ENCODE measurements at regions not wholly inside any gene's neighbourhood (a gene's known extent, or its start where the extent isn't known, plus 50 kb on each side); places are given as distances from the start of the nearest gene placed in this dataset.

DNA sequence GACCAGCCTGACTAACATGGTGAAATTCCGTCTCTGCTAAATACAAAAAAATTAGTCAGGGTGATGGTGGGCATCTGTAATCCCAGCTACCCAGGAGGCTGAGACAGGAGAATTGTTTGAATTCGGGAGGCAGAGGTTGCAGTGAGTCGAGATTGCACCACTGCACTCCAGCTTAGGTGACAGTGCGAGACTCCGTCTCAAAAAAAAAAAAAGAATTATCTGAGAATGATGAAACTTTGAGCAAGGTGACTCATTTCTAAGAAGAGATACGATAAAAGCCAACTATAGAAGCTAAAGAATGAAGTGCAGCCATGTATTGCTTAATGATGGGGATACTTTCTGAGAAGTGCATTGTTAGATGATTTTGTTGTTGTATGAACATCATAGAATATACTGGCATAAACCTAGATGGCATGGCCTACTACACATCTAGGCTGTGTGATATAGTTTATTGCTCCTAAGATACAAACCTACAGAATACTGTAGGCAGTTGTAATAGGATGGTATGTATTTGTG lies 64.7 kb downstream of the SNRPE start:
- Histone ChIP-seq H3K9ac (ENCODE audit: low read length) (no peak overlapping the region), H3K14ac (ENCODE audit: low read length) (no peak overlapping the region), H3K9me3 (ENCODE audit: insufficient read depth, low read depth, low read length) (no peaks in the 10 kb centered on the region), H2BK5ac (ENCODE audit: low read depth, low read length, poor library complexity) (no peak overlapping the region), H4K91ac (ENCODE audit: low read depth, low read length) (no peak overlapping the region), H3K79me2 (ENCODE audit: control insufficient read depth, insufficient read depth, low read length, poor library complexity) (no peaks in the 10 kb centered on the region), H3K27me3 (ENCODE audit: insufficient read depth, low read length) (no peaks in the 10 kb centered on the region), H2BK12ac (ENCODE audit: low read length) (no peak overlapping the region), H3K79me1 (ENCODE audit: low read length) (no peaks in the 10 kb centered on the region), H3K36me3 (ENCODE audit: control insufficient read depth in 1 of 2, insufficient read depth in 2 of 2, low read length in 2 of 2) (no peaks in the 10 kb centered on the region), H3K4me1 (ENCODE audit: control insufficient read depth in 1 of 2, insufficient read depth in 2 of 2, low read length in 2 of 2) (peaks cover 0 to 5% of the 10 kb centered on the region in 2 experiments), H3K27ac (ENCODE audit: low read depth, low read length) (no peak overlapping the region), H2BK120ac (ENCODE audit: insufficient read depth, low read length, poor library complexity) (no peak overlapping the region), H4K12ac (ENCODE audit: low read depth, low read length) (no peak overlapping the region), H3K18ac (ENCODE audit: low read length) (no peak overlapping the region), H3K4me3 (ENCODE audit: low read depth, low read length) (no peak overlapping the region), H2AFZ (ENCODE audit: insufficient read depth, low read length, poor library complexity) (no peak overlapping the region), H3K23ac (ENCODE audit: low read length) (no peak overlapping the region), H4K8ac (ENCODE audit: low read depth, low read length) (no peak overlapping the region), H2AK5ac (ENCODE audit: low read length) (no peak overlapping the region), H3K4me2 (ENCODE audit: low read length) (no peak overlapping the region), H3K4ac (ENCODE audit: low read depth, low read length) (no peak overlapping the region)
- peak; percentile 52 to 74 for DNase-seq
- 100% methylated on average over 2 of the region's 6 CpGs for WGBS (ENCODE audit: extremely low coverage, insufficient coverage, insufficient read length)

GRCh38 chr1:203929741-203930309 lies 68.4 kb downstream of the SNRPE start:
- Histone ChIP-seq H2AK5ac (ENCODE audit: low read length) (no peak overlapping the region), H2AFZ (ENCODE audit: insufficient read depth, low read length, poor library complexity) (no peak overlapping the region), H3K9ac (ENCODE audit: low read length) (no peak overlapping the region), H3K18ac (ENCODE audit: low read length) (no peak overlapping the region), H3K79me2 (ENCODE audit: control insufficient read depth, insufficient read depth, low read length, poor library complexity) (no peaks in the 10 kb centered on the region), H3K36me3 (ENCODE audit: control insufficient read depth in 1 of 2, insufficient read depth in 2 of 2, low read length in 2 of 2) (no peaks in the 10 kb centered on the region), H3K4me3 (ENCODE audit: low read depth, low read length) (no peak overlapping the region), H3K27me3 (ENCODE audit: insufficient read depth, low read length) (no peaks in the 10 kb centered on the region), H4K8ac (ENCODE audit: low read depth, low read length) (no peak overlapping the region), H3K4me1 (ENCODE audit: control insufficient read depth in 1 of 2, insufficient read depth in 2 of 2, low read length in 2 of 2) (peaks cover 5 to 7% of the 10 kb centered on the region in 2 experiments), H3K79me1 (ENCODE audit: low read length) (peaks cover 3% of the 10 kb centered on the region), H3K14ac (ENCODE audit: low read length) (no peak overlapping the region), H2BK120ac (ENCODE audit: insufficient read depth, low read length, poor library complexity) (no peak overlapping the region), H3K27ac (ENCODE audit: low read depth, low read length) (no peak overlapping the region), H2BK12ac (ENCODE audit: low read length) (no peak overlapping the region), H3K4ac (ENCODE audit: low read depth, low read length) (no peak overlapping the region), H3K9me3 (ENCODE audit: insufficient read depth, low read depth, low read length) (no peaks in the 10 kb centered on the region), H3K23ac (ENCODE audit: low read length) (no peak overlapping the region), H4K12ac (ENCODE audit: low read depth, low read length) (no peak overlapping the region), H3K4me2 (ENCODE audit: low read length) (peak overlapping the region; percentile 13), H4K91ac (ENCODE audit: low read depth, low read length) (no peak overlapping the region), H2BK5ac (ENCODE audit: low read depth, low read length, poor library complexity) (no peak overlapping the region)
- peak in 1 of 2 donors; percentile 57 for DNase-seq
- WGBS (ENCODE audit: extremely low coverage, insufficient coverage, insufficient read length) = no CpG with 5 or more reads among the region's 4 CpGs

GRCh38 chr1:203930342-203930741 lies 68.9 kb downstream of the SNRPE start:
- WGBS (ENCODE audit: extremely low coverage, insufficient coverage, insufficient read length) = no CpG with 5 or more reads among the region's 3 CpGs
- Histone ChIP-seq H3K23ac (ENCODE audit: low read length) (no peak overlapping the region), H3K27me3 (ENCODE audit: insufficient read depth, low read length) (no peaks in the 10 kb centered on the region), H3K4ac (ENCODE audit: low read depth, low read length) (no peak overlapping the region), H2BK12ac (ENCODE audit: low read length) (no peak overlapping the region), H3K9ac (ENCODE audit: low read length) (no peak overlapping the region), H3K79me1 (ENCODE audit: low read length) (peaks cover 3% of the 10 kb centered on the region), H2BK120ac (ENCODE audit: insufficient read depth, low read length, poor library complexity) (no peak overlapping the region), H3K4me1 (ENCODE audit: control insufficient read depth in 1 of 2, insufficient read depth in 2 of 2, low read length in 2 of 2) (peaks cover 5 to 7% of the 10 kb centered on the region in 2 experiments), H4K12ac (ENCODE audit: low read depth, low read length) (no peak overlapping the region), H2BK5ac (ENCODE audit: low read depth, low read length, poor library complexity) (no peak overlapping the region), H2AK5ac (ENCODE audit: low read length) (no peak overlapping the region), H3K9me3 (ENCODE audit: insufficient read depth, low read depth, low read length) (no peaks in the 10 kb centered on the region), H3K27ac (ENCODE audit: low read depth, low read length) (no peak overlapping the region), H3K36me3 (ENCODE audit: control insufficient read depth in 1 of 2, insufficient read depth in 2 of 2, low read length in 2 of 2) (no peaks in the 10 kb centered on the region), H3K4me2 (ENCODE audit: low read length) (no peak overlapping the region), H2AFZ (ENCODE audit: insufficient read depth, low read length, poor library complexity) (no peak overlapping the region), H4K8ac (ENCODE audit: low read depth, low read length) (no peak overlapping the region), H3K14ac (ENCODE audit: low read length) (no peak overlapping the region), H3K79me2 (ENCODE audit: control insufficient read depth, insufficient read depth, low read length, poor library complexity) (no peaks in the 10 kb centered on the region), H3K4me3 (ENCODE audit: low read depth, low read length) (no peak overlapping the region), H4K91ac (ENCODE audit: low read depth, low read length) (no peak overlapping the region), H3K18ac (ENCODE audit: low read length) (no peak overlapping the region)
- no peak for DNase-seq

DNA sequence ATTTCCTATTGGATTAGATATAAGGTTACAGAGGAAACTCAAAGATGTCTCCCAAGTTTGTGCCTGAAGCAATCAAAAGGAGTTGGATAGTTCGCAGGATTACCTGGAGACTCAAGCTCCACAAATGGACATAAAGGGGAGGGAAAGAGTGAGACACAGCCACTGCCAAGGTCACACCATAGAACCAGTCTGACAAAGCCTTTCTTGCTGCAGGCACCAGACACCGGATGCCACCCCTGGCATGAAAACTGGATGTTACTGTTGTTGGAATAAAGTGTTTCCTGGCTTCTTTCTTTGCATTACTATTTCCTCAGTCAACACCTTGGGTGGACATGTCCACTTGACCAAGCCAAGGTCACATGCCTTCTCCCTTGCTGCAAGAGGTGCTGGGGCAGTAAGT lies 70.6 kb downstream of the SNRPE start:
- no peak overlapping the region for H4K12ac ChIP-seq (ENCODE audit: low read depth, low read length)
- WGBS (ENCODE audit: extremely low coverage, insufficient coverage, insufficient read length) = no CpG with 5 or more reads among the region's 2 CpGs
- no peak overlapping the region for H2BK12ac ChIP-seq (ENCODE audit: low read length)
- no peak overlapping the region for H3K18ac ChIP-seq (ENCODE audit: low read length)
- H3K79me2 ChIP-seq (ENCODE audit: control insufficient read depth, insufficient read depth, low read length, poor library complexity) = no peaks in the 10 kb centered on the region
- no peak overlapping the region for H3K4me2 ChIP-seq (ENCODE audit: low read length)
- H3K27ac ChIP-seq (ENCODE audit: low read depth, low read length) = no peak overlapping the region
- no peak for DNase-seq
- H2AFZ ChIP-seq (ENCODE audit: insufficient read depth, low read length, poor library complexity) = no peak overlapping the region
- H3K27me3 ChIP-seq (ENCODE audit: insufficient read depth, low read length) = no peaks in the 10 kb centered on the region
- no peak overlapping the region for H2AK5ac ChIP-seq (ENCODE audit: low read length)
- H3K4me3 ChIP-seq (ENCODE audit: low read depth, low read length) = no peak overlapping the region
- H3K4ac ChIP-seq (ENCODE audit: low read depth, low read length) = no peak overlapping the region
- H3K14ac ChIP-seq (ENCODE audit: low read length) = no peak overlapping the region
- H3K36me3 ChIP-seq (ENCODE audit: control insufficient read depth in 1 of 2, insufficient read depth in 2 of 2, low read length in 2 of 2) = no peaks in the 10 kb centered on the region
- no peak overlapping the region for H4K91ac ChIP-seq (ENCODE audit: low read depth, low read length)
- H3K23ac ChIP-seq (ENCODE audit: low read length) = no peak overlapping the region
- H4K8ac ChIP-seq (ENCODE audit: low read depth, low read length) = no peak overlapping the region
- peaks cover 3% of the 10 kb centered on the region for H3K79me1 ChIP-seq (ENCODE audit: low read length)
- H3K4me1 ChIP-seq (ENCODE audit: control insufficient read depth in 1 of 2, insufficient read depth in 2 of 2, low read length in 2 of 2) = peaks cover 5 to 7% of the 10 kb centered on the region in 2 experiments
- no peak overlapping the region for H2BK5ac ChIP-seq (ENCODE audit: low read depth, low read length, poor library complexity)
- no peaks in the 10 kb centered on the region for H3K9me3 ChIP-seq (ENCODE audit: insufficient read depth, low read depth, low read length)
- H3K9ac ChIP-seq (ENCODE audit: low read length) = no peak overlapping the region
- H2BK120ac ChIP-seq (ENCODE audit: insufficient read depth, low read length, poor library complexity) = no peak overlapping the region

Data from trophoblast cell (in vitro differentiated cells and primary cell).